Fibroblast of peridontal ligament (primary cell): ENCODE measurements at regions not wholly inside any gene's neighbourhood (a gene's known extent, or its start where the extent isn't known, plus 50 kb on each side); places are given as distances from the start of the nearest gene placed in this dataset.
"Not testable (repeated sequence)": the region's sequence is repeated elsewhere in the genome, so short reads cannot be mapped to it uniquely, and the experiment has no call there.

Experiments
- DNase-seq: peaks from one replicate; pipeline ENCODE4 v3.0.0-alpha.2; 2010; ENCODE audit errors: extremely low read depth

DNA sequence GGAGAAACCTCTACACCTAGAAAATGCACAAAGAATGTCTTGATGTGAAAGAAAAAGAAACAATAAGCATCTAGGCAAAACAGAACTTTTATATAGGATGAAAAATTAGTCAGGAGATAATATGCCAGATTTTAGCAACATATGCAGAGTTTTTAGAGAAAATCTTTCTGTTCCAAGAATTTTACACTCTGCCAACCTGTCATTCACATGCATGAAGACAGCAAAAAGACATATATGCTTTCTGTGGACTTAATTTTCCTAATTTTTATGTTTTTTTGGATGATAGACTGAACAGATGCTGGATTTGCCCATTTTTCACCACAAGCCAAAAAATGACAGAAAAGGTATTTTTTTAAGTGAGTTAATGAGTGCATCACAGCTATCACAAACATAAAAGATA, 637.3 kb downstream of the TRIB2 start:
- DNase-seq, result no peak

DNA sequence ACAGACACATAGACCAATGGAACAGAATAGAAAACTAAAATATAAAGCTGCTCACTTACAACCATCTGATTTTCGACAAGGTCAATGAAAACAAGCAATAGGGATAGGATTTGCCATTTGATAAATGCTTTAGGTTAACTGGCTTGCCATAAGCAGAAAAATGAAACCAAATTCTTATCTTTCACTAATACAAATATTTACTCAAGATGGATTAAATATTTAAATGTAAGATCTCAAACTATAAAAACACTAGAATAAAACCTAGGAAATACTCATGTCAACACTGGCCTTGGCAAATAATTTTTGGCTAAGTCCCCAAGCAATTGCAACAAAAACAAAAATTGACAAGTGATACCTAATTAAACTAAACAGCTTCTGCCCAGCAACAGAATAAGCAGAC, 665.2 kb downstream of the TRIB2 start:
- DNase-seq, result not testable (repeated sequence)

GRCh38 chr2:13389172-13389571, 672.4 kb downstream of the TRIB2 start:
- not testable (repeated sequence) for DNase-seq

GRCh38 chr2:13390676-13391075, 673.9 kb downstream of the TRIB2 start:
- DNase-seq, result no peak

GRCh38 chr2:13401312-13401711, 684.6 kb downstream of the TRIB2 start:
- DNase-seq, result no peak

DNA sequence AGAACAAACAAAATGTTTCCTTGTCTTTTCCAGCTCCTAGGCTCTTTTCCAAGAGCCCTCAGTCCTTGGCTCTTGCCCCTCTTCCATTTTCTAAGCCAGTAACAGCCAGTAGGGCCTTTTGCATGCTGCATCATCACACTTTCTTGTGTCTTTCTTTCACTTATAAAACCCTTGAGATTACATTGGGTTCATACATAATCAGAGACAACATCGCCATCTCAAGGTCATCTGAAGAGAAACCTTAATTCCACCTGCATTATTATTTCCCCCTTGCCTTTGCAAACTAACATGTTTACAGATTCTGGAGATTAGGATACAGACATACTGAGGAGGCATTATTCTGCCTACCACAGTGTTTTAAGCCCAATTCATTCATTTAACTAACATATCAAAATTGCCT, 697.3 kb downstream of the TRIB2 start:
- no peak for DNase-seq

GRCh38 chr2:13414897-13415296, 698.2 kb downstream of the TRIB2 start:
- DNase-seq, result no peak

DNA sequence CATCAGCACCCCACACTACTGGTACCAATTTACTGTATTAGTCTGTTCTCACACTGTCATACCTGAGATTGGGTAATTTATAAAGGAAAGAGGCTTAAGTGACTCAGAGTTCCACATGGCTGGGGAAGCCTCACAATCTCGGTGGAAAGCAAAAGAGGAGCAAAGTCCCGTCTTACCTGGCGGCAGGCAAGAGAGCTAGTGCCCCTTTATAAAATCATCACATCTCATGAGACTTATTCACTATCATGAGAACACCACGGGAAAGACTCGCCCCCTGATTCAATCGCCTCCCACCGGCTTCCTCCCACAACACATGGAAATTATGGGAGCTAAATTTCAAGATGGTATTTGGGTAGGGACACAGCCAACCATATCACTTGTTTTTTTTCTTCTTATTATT, 717.2 kb downstream of the TRIB2 start:
- no peak for DNase-seq

- DNase-seq, result not testable (repeated sequence)
These were observed 727.0 kb downstream of the TRIB2 start for GRCh38 chr2:13443554-13444261.

GRCh38 chr2:13462464-13462863, 745.7 kb downstream of the TRIB2 start:
- DNase-seq, result no peak

DNA sequence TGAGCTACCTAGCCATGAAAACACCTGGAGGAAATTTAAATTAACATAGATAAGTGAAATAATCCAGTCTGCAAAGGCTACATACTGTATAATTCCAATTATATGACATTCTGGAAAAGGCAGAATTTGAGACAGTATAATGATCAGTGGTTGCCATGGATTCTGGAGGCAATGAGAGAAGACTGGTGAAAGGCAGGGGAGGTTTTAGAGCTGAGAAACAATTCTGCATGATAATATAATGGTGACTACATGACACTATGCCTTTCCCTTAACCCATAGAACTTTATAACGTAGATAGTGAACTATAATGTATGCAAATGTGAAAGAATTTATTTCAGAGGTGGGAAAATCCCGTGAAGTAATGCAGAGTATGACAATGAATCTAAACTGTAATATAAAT, 749.3 kb downstream of the TRIB2 start:
- DNase-seq, result no peak

- no peak for DNase-seq
These were observed 757.8 kb downstream of the TRIB2 start for GRCh38 chr2:13474538-13474937.

DNA sequence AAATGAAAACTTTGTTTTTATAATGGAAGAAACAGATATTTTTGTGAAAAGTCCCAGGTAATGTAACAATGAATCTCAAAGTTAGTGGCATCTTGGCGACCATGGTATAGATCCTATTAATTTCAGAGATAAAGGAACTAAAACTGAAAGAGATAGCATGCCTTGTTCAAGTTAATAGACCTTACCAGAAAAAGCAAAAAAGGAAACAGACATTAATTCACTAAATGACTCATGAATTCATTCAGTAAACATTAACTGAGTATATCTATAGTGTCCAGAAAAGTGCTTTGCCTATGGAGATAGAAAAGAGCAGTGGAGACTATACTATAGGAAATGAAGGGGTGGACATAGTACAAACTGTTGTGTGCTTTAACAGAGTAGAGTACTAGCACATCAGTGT, 763.3 kb downstream of the TRIB2 start:
- no peak for DNase-seq

DNA sequence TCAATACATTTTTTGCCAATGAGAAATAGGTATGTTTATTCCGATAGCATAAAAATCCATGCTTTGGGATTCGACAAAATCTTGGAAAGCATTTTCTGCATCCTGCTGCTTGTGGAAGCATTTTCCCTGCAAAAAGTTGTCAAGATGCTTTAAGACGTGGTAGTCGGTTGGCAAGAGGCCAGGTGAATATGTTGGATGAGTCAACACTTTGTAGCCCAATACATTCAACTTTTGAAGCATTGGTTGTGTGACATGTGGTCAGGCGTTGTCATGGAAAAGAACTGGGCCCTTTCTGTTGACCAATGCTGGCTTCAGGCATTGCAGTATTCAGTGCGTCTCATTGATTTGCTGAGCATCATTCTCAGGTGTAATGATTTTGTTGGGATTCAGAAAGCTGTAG, 764.5 kb downstream of the TRIB2 start:
- DNase-seq, result no peak

GRCh38 chr2:13485256-13485655, 768.5 kb downstream of the TRIB2 start:
- no peak for DNase-seq

GRCh38 chr2:13488965-13489364, 772.2 kb downstream of the TRIB2 start:
- no peak for DNase-seq

DNA sequence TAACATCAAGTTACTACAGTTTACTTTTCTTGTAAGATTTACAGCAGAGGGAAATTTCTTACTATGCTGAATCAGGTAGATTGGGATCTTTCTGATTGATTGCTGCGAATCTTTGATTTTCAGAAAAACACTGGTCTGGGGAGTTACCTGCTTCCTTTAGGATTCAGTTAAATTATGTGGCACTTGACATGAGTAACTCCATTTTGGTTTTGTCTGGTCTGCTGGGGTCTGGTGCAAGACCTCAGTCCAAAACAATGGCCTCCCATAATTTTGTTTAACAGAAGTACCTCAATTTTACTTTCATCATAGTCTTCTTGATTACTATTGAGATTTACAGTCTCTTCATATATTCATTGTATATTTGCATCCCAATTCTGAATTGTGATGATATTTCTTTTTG, 775.5 kb downstream of the TRIB2 start:
- no peak for DNase-seq

- no peak for DNase-seq
These were observed 778.3 kb downstream of the TRIB2 start for GRCh38 chr2:13495051-13495450.

DNA sequence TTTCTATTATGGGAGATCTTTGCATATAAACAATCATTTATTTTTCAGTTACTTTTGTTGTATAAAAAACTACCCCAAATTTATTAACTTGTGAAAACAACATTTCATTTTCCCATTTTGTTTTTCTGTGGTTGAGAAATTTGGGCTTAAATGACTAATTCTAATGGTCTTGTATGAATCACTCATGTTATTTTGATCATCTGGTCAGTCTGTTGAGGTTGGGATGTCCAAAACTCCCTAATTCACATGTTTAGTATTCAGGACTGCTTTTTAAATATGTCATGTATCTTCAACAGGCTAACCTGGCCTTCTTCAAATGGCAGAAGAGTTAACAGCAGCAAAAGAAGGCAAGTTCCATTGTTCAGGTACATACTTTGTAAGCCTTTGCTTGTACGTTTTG, 788.1 kb downstream of the TRIB2 start:
- no peak for DNase-seq

- no peak for DNase-seq
These were observed 791.9 kb downstream of the TRIB2 start for GRCh38 chr2:13508671-13509070.

DNA sequence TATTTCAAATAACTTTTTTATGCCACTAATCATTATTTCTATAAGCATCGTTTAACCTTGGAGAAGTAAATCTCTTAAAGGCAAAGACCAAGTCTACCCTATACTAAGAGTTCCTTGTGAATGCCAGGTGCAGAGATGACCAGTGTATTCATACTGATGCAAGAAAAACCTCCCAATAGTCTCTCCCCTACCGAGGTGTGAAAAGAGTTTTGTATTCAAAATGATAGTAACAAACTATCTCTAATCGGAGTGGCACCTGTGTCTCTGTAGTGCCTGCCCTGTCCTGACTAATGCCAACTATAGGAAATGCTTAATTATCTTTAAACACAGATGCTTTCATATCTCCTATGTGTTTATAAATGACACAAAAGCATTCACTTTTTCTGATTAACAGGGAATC, 798.5 kb downstream of the TRIB2 start:
- no peak for DNase-seq

DNA sequence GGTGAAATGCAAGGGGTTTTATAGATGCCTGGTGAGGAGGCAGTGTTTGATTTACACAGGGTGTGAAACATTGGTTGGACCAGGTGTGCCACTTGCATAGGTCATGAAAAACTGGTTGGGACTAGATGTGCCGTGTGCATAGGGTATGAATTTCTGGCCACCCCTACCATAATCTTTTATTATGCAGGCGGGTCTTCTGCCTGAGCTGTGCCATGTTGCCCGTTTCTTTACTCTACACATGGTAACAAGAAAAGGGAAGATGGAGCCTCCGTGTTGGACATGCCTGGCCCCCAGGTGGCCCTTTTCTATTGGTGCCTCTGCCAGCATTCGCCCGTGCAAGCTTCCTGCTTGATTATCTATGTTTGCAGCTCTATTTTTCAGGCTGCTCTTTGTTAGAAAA, 805.4 kb downstream of the TRIB2 start:
- DNase-seq, result no peak

- DNase-seq, result no peak
These were observed 806.4 kb downstream of the TRIB2 start for GRCh38 chr2:13522917-13523821.
